G401 (cell line): ENCODE measurements at regions not wholly inside any gene's neighbourhood (a gene's known extent, or its start where the extent isn't known, plus 50 kb on each side); places are given as distances from the start of the nearest gene placed in this dataset.
"Not testable (repeated sequence)": the region's sequence is repeated elsewhere in the genome, so short reads cannot be mapped to it uniquely, and the experiment has no call there.

Experiments
- DNase-seq: peaks from one replicate; pipeline ENCODE4 v3.0.0-alpha.2; 2015; ENCODE audit warnings: low spot score
- in situ Hi-C: cut with HindIII; loops from 2 replicates; pipeline ENCODE4 v1.10.0; 2016; ENCODE audit warnings: low sequenced_read_pairs, mixed read lengths

GRCh38 chr15:68482246-68482645 is 50.3 kb upstream of the ITGA11 start:
- in situ Hi-C loops = no loop called here

GRCh38 chr15:68483165-68483564 is 51.2 kb upstream of the ITGA11 start:
- in situ Hi-C loops = no loop called here
- DNase-seq = no peak

More at GRCh38 chr15:68482246-68482645, 50.3 kb upstream of the ITGA11 start:
- no peak for DNase-seq

GRCh38 chr15:68484220-68484619 is 52.3 kb upstream of the ITGA11 start:
- no peak for DNase-seq
- in situ Hi-C loops = no loop called here

GRCh38 chr15:68484696-68485400 is 52.9 kb upstream of the ITGA11 start:
- in situ Hi-C loops = no loop called here
- DNase-seq = no peak

- DNase-seq = no peak
- in situ Hi-C loops = no loop called here
Observed at GRCh38 chr15:68485721-68486360, 53.9 kb upstream of the ITGA11 start.

GRCh38 chr15:68487087-68487843 is 55.3 kb upstream of the ITGA11 start:
- DNase-seq = no peak
- in situ Hi-C loops = no loop called here

- in situ Hi-C loops = no loop called here
- DNase-seq = no peak
Observed at GRCh38 chr15:68488290-68488689, 56.3 kb upstream of the ITGA11 start.

- in situ Hi-C loops = no loop called here
- no peak for DNase-seq
Observed at GRCh38 chr15:68488966-68489365, 57.0 kb upstream of the ITGA11 start.

GRCh38 chr15:68489421-68489820 is 57.5 kb upstream of the ITGA11 start:
- in situ Hi-C loops = no loop called here
- no peak for DNase-seq

- DNase-seq = no peak
- in situ Hi-C loops = no loop called here
Observed at GRCh38 chr15:68491415-68492106, 59.6 kb upstream of the ITGA11 start.

- in situ Hi-C loops = no loop called here
- DNase-seq = no peak
Observed at GRCh38 chr15:68492855-68493254, 60.9 kb upstream of the ITGA11 start.

- DNase-seq = no peak
- in situ Hi-C loops = no loop called here
Observed at GRCh38 chr15:68493629-68494028, 61.7 kb upstream of the ITGA11 start.

GRCh38 chr15:68494573-68495110 is 62.7 kb upstream of the ITGA11 start:
- DNase-seq = no peak
- in situ Hi-C loops = no loop called here

GRCh38 chr15:68495221-68495950 is 63.4 kb upstream of the ITGA11 start:
- DNase-seq = no peak
- in situ Hi-C loops = no loop called here

GRCh38 chr15:68495981-68496705 is 64.2 kb upstream of the ITGA11 start:
- in situ Hi-C loops = no loop called here
- DNase-seq = no peak

GRCh38 chr15:68496751-68497150 is 64.8 kb upstream of the ITGA11 start:
- DNase-seq, in situ Hi-C loops: not testable (repeated sequence)

GRCh38 chr15:68497206-68497910 is 65.4 kb upstream of the ITGA11 start:
- in situ Hi-C loops = no loop called here

GRCh38 chr15:68498076-68498475 is 66.1 kb upstream of the ITGA11 start:
- in situ Hi-C loops = no loop called here
- no peak for DNase-seq

More at GRCh38 chr15:68497206-68497910, 65.4 kb upstream of the ITGA11 start:
- no peak for DNase-seq
